HEK293T (cell line): ENCODE measurements at regions not wholly inside any gene's neighbourhood (a gene's known extent, or its start where the extent isn't known, plus 50 kb on each side); places are given as distances from the start of the nearest gene placed in this dataset.

Experiments used
- ARNT ChIP-seq: fragments of 450-650 bp; IDR thresholded peaks from 2 replicates; pipeline ENCODE4 v1.6.1; 2017; ENCODE audit warnings: mild to moderate bottlenecking
- FOXA1 ChIP-seq: fragments of 450-650 bp; IDR thresholded peaks from 2 replicates; pipeline ENCODE4 v1.6.1; 2016; ENCODE audit warnings: mild to moderate bottlenecking
- FOXK2 ChIP-seq: fragments of 450-650 bp; IDR thresholded peaks from 2 replicates; pipeline ENCODE4 v1.6.1; 2016; ENCODE audit warnings: mild to moderate bottlenecking
- FOXM1 ChIP-seq: fragments of 450-650 bp; IDR thresholded peaks from 2 replicates; pipeline ENCODE4 v1.6.1; 2017; ENCODE audit warnings: mild to moderate bottlenecking, borderline replicate concordance
- NFRKB ChIP-seq: fragments of 450-650 bp; IDR thresholded peaks from 2 replicates; pipeline ENCODE4 v1.6.1; 2016; ENCODE audit warnings: mild to moderate bottlenecking, moderate library complexity
- SP1 ChIP-seq: fragments of 450-650 bp; IDR thresholded peaks from 2 replicates; pipeline ENCODE4 v1.6.1; 2017
- SUZ12 ChIP-seq: fragments of 450-650 bp; IDR thresholded peaks from 2 replicates; pipeline ENCODE4 v1.6.1; 2016; ENCODE audit warnings: mild to moderate bottlenecking
- TF ChIP-seq, protein P1 (sequence below): fragments of 450-650 bp; IDR thresholded peaks from 2 replicates; pipeline ENCODE4 v1.6.1; 2016

DNA sequence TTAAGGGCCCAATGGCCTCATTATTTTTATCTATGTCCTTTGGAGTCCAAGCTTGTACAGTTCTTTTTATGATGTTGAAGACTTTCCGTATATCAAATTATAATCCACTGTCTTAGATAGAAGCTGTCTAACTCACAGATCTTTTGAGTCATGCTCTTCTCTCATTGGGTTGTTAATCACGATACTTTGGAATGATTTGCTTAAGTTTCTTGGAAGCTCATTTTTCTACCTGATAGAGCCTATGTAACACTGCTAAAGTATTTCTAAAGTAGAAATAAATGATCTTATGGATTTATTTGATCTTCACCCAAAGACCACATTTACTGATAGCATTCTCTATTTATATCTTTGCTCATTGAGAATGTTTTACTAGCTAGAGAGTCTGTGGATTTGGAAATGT lies 1554.1 kb downstream of the PLA2G4A start:
- no peak for TF ChIP-seq FOXA1
- TF ChIP-seq SUZ12: no peak
- TF ChIP-seq NFRKB: no peak
- TF ChIP-seq, protein P1, sequence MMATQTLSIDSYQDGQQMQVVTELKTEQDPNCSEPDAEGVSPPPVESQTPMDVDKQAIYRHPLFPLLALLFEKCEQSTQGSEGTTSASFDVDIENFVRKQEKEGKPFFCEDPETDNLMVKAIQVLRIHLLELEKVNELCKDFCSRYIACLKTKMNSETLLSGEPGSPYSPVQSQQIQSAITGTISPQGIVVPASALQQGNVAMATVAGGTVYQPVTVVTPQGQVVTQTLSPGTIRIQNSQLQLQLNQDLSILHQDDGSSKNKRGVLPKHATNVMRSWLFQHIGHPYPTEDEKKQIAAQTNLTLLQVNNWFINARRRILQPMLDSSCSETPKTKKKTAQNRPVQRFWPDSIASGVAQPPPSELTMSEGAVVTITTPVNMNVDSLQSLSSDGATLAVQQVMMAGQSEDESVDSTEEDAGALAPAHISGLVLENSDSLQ: no peak
- TF ChIP-seq FOXM1: no peak
- no peak for TF ChIP-seq ARNT
- no peak for TF ChIP-seq FOXK2
- no peak for TF ChIP-seq SP1
